HG02943 (cell line): ENCODE measurements at regions not wholly inside any gene's neighbourhood (a gene's known extent, or its start where the extent isn't known, plus 50 kb on each side); places are given as distances from the start of the nearest gene placed in this dataset.

Experiments used
- ATAC-seq: cut with Tn5 transposase; IDR thresholded peaks from one replicate; pipeline ENCODE4 v1.9.1; 2021; ENCODE audit warnings: mild to moderate bottlenecking, low read depth, moderate library complexity; ENCODE audit not compliant: unreplicated experiment

- ATAC-seq = no peak
Observed at GRCh38 chr1:207971331-207972219, 60.6 kb upstream of the CD34 start.

- no peak for ATAC-seq
Observed at GRCh38 chr1:207970329-207971233, 59.7 kb upstream of the CD34 start.

- ATAC-seq = no peak
Observed at GRCh38 chr1:207969528-207969927, 58.6 kb upstream of the CD34 start.

DNA sequence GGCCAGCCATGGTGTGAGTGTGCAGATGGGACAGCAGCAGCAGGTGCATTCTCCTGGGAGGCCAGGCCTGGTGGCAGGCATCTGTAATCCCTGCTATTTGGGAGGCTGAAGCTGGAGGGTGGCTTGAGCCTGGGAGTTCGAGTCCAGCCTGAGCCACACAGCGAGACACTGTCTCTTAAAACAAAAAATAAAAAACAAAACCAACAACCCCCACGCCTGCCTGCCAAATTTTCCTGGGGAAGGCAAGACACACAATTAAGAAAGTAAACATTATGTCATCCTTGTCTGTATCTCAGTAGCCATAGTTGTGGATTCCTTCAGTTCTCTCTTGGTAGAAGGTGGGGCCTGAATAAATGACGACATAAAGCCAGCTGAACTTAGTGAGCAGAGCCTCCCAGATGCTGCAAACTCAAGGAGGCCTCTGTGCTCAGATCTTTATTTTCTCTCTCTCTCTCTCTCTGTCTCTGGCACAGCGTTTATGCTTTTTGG is 57.6 kb upstream of the CD34 start:
- ATAC-seq = no peak

DNA sequence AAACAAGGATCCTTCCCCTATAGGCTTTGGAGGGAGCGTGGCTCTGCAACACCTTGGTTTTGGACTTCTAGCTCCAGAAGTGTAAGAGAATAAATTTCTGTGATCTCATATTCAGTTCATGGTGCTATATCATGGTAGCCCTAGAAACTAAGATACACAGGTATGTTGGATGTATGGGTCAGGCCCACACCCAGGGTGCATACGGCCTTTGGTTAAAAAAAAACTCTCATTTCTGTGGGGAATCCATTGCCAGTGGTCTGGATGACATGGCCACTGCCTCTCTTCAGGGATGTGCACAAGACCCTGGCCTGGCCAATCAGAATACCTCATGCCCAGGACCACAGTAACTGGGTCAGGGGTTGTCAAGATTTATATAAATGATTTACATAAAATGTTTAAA is 56.8 kb upstream of the CD34 start:
- no peak for ATAC-seq

DNA sequence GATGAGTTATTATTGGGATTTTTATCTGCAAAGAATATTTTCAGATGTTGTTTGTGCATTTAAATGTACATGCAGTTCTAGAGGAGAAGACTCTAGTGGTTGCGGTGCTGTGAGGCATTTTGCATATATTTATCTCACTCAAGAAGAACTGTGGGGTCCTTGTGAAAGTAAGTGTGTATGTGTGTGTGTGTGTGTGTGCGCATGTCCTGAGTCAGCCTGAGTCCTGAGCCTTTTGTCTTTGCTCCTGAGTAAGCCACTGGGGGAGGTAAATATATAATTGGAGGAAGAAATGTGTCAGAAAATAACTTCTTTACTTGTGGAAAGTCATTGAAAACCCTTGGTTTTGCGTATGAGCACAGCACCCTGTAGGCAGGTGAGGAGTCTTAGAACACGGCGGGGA is 55.6 kb upstream of the CD34 start:
- ATAC-seq = no peak

GRCh38 chr1:207965392-207966387 is 54.8 kb upstream of the CD34 start:
- ATAC-seq = no peak

- ATAC-seq = no peak
Observed at GRCh38 chr1:207964195-207964966, 53.5 kb upstream of the CD34 start.

GRCh38 chr1:207963427-207964194 is 52.7 kb upstream of the CD34 start:
- ATAC-seq = peak; percentile 77

DNA sequence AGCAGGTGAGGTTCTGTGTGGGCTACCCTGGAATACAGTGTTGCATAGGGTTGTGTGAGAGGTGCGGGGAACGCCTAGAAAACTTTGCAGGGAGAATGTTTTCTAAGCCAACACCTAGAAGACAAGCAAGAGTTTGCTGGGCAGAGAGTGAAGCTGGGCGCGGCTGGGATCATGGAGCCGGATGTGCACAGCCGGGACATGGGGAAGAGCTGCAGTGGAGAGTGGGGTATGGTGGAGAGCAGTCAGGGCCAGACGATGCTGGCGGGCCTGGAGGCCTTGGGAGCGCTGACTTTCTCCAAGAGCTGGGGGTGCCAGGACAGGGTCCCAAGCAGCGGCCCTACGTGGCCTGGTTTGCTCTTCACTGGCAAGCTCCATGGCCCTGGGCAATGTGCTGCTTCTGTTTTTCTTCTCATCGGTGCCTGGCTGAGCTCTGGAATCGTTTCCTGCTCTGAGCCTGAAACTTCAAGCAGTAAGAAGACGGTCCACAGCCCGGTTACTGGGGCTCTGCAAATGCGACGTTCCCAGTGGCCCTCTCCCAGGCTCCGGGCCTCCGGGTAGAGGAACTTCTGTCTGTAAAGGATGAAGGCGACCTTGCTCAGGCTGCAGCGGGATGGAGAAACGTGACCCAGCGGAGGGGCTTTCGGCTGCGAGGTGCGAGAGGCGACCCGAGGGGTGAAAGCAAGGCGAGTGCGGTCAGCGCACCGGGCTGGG is 51.9 kb upstream of the CD34 start:
- ATAC-seq = peak; percentile 15
